Fibroblast of the conjunctiva (primary cell): ENCODE measurements at regions not wholly inside any gene's neighbourhood (a gene's known extent, or its start where the extent isn't known, plus 50 kb on each side); places are given as distances from the start of the nearest gene placed in this dataset.
A peak's percentile ranks its signal among the peaks of the same experiment; 100 is the strongest.

ENCODE experiments used
- DNase-seq: peaks from one replicate; pipeline ENCODE4 v3.0.0-alpha.2; 2010; ENCODE audit warnings: low read depth

DNA sequence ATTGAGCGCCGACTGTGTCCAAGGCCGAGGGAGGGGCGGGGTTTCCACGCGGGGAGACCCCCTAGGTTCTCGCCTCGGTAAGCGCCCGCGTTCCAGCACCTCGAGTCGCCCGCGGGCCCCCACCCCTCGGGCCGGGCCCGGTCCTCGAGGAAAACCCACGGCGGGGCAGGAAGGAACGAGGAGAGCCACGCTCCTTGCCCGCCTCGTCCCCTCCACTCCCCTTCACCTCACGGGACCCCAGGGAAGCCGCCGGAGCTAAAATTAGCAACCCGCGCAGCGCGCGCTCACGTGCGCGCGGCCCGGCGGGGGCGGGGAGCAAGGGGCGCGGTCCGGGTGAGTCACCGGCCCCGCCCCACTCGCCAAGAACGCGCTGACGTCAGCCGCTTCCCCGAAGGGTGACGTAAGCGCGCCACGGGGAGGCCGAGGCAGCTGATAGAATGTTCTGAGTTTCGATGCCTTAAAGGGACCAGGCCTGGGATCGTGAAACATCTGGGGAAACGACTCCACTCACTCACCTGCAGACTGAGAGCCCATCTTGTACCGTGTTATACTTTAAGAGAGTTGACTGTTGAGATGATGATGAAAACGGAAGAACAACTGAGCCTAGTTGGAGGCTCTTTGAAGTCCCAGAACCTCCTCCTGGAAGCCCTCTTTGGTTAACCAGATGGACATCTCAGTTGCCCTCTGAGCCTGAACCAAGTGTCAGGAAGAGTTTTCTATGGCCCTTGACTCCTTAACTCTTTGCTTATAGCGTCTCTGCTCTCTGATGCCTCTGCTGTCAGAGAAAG, 49.7 kb upstream of the ATF3 start:
- DNase-seq = peak; percentile 92
